GM18868 (cell line): ENCODE measurements at regions not wholly inside any gene's neighbourhood (a gene's known extent, or its start where the extent isn't known, plus 50 kb on each side); places are given as distances from the start of the nearest gene placed in this dataset.
"Not testable (repeated sequence)": the region's sequence is repeated elsewhere in the genome, so short reads cannot be mapped to it uniquely, and the experiment has no call there.

Experiments
- ATAC-seq: cut with Tn5 transposase; IDR thresholded peaks from one replicate; pipeline ENCODE4 v1.9.1; 2021; ENCODE audit warnings: mild to moderate bottlenecking, moderate library complexity; ENCODE audit not compliant: unreplicated experiment

DNA sequence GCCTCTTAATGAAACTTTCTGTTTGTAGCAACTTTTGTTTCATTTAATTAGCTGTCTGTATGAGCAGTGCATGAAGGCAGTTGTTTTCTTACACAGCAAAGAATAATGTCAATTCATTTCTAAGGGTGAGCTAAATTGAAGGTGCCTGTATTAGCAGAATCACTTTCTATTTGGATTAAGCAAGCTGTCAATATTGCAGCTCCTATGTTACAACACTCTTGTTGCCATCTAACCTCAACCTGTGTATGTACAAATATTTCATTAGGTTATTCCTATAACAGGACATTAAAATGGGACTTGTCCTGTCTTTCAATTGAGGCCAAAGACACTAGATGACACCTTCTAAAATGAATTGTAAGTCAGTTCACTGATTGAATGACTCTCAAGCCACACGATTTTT, 647.5 kb downstream of the UTRN start:
- ATAC-seq, result no peak

- no peak for ATAC-seq
Observed at GRCh38 chr6:144935181-144935580, 650.0 kb downstream of the UTRN start.

GRCh38 chr6:144935661-144936060, 650.5 kb downstream of the UTRN start:
- no peak for ATAC-seq

- no peak for ATAC-seq
Observed at GRCh38 chr6:144936764-144937163, 651.6 kb downstream of the UTRN start.

DNA sequence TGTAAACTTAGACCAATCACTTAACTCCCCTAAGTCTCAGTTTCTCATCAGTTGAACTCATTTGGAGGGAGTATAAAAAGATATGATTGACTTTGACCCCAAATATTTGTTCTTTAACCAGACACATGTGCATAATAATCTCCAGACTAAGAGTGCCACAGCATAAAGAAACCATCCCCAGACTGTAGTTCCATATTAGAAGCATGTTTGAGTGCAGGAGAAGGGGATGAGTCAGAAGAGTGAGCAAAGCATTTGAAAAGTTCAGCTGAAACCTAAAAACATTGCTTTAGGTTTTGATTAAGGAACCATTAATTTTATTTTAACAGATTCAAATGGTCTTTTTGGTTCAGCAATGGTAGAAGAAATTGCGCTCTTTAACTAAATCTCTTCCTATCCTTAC, 654.8 kb downstream of the UTRN start:
- no peak for ATAC-seq

- no peak for ATAC-seq
Observed at GRCh38 chr6:144944106-144944505, 659.0 kb downstream of the UTRN start.

GRCh38 chr6:144947398-144947976, 662.4 kb downstream of the UTRN start:
- ATAC-seq, result no peak

- ATAC-seq, result no peak
Observed at GRCh38 chr6:144951730-144952437, 666.7 kb downstream of the UTRN start.

- no peak for ATAC-seq
Observed at GRCh38 chr6:144952456-144953240, 667.5 kb downstream of the UTRN start.

DNA sequence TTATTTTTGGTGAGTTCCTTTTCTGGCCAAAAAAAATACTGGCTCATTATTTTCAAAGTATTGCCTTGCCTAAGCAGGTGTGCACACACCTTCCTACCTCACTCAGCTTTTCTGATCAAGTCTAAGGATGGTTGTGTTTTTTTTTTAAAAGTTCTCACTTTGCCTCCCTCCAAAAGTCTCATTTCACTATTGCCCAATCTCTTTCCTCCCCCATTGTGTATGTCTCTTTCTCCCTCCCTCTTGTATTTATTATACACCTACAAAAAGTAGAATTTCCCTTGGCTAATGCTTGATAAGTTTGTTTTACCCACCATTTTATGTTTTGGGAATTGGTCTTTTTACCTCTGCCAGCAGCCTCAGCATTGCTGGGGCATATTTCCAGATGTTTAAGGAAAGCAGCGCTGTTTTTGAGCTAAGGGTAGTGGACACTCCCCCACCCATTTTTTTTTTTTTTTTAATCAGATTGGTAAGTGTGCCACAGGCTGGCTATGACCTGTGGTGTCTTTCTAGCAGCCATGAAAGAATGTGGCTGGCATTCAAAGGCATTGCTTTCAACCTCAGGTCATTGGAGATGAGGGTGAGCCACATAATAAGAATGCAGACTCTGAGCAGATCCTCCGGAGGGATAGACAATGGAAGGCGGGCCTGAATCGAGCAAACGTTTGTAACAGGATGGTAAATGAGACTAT, 668.6 kb downstream of the UTRN start:
- no peak for ATAC-seq

DNA sequence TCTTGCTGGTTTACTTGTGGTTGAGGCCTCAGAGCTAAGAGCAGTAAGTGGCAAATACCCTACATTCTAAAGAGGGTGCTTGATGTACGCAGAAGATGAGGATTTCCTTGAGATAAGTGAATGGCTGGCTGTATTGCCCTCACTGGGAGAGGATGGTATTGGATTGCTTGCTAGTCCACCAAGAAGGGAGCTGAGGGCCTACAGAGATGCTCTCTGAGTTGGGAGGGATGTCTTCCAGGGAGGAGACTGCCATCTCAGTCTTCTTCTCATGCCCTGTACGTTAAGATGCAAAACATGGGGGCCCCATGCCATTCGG, 669.1 kb downstream of the UTRN start:
- ATAC-seq, result no peak

- no peak for ATAC-seq
Observed at GRCh38 chr6:144955392-144955791, 670.3 kb downstream of the UTRN start.

GRCh38 chr6:144955859-144956258, 670.7 kb downstream of the UTRN start:
- no peak for ATAC-seq

DNA sequence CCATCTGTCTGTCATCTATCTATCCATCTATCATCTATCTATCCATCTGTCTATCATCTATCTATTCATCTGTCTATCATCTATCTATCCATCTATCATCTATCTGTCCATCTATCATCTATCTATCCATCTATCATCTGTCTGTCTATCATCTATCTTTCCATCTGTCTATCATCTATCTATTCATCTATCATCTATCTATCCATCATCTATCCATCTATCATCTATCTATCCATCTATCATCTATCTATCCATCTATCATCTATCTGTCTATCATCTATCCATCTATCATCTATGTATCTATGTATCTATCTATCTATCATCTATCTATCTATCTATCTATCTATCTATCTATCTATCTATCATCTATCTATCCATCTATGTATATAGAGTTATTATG, 671.6 kb downstream of the UTRN start:
- ATAC-seq, result not testable (repeated sequence)

DNA sequence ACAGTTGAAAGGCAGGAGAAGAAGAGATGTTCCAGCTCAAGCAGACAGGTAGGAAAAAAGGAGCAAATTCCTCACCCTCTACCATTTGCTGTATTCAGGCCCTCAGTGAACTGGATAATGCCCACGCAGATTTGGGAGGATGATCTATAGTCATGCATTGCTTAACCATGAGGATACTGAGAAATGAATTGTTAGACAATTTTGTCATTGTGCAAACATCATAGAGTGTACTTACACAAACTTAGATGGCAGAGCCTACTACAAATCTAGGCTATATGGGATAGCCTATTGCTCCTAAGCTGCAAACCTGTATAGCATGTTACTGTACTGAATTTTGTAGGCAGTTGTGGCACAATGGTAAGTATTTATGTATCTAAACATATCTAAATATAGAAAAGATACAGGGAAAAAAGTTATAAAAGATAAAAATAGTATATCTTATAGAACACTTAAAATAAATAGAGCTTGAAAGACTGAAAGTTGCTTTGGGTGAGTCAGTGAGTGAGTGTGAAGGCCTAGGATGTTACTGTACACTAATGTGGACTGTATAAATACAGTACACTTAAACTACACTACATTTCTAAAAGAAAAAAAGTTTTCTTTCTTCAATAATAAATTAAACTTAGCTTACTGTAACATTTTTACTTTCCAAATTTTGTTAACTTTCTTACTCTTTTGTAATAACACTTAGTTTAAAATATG, 672.3 kb downstream of the UTRN start:
- no peak for ATAC-seq

DNA sequence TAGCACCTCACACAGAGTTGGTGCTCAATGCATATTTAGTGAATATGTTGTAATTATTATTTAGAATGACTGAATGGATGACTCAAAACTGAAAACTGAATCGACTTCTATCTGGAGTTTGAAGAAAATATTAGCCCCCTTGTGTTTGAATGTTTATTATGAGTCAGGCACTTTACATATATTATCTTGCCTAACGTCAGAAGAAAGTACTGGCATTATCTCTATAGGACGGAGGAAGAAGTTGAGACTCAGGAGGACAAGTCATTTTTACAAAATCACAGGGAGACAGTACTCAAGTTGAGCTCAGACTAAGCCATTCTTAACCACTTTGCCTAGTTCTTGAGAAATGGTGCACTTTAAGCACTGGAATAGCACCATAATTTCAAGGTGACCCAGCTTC, 684.0 kb downstream of the UTRN start:
- ATAC-seq, result no peak

- ATAC-seq, result no peak
Observed at GRCh38 chr6:144969602-144970272, 684.6 kb downstream of the UTRN start.

DNA sequence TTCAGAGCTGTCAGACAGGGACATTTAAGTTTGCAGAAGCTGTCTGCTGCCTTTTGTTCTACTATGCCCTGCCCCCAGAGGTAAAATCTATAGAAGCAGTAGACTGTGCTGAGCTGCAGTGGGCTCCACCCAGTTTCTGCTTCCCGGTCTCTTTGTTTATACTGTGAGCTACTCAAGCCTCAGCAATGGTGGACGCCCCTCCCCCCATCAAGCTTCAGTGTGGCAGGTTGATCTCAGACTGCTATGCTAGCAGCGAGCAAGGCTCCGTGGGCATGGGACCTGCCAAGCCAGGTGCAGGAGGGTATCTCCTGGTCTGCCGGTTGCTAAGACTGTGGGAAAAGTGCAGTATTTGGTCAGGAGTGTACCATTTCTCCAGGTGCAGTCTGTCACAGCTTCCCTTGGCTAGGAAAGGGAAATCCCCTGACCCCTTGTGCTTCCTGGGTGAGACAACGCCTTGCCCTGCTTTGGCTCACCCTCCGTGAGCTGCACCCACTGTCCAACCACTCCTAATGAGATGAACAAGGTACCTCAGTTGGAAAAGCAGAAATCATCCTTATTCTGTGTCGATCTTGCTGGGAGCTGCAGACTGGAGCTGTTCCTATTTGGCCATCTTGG, 692.2 kb downstream of the UTRN start:
- not testable (repeated sequence) for ATAC-seq

- no peak for ATAC-seq
Observed at GRCh38 chr6:144978208-144978607, 693.1 kb downstream of the UTRN start.

DNA sequence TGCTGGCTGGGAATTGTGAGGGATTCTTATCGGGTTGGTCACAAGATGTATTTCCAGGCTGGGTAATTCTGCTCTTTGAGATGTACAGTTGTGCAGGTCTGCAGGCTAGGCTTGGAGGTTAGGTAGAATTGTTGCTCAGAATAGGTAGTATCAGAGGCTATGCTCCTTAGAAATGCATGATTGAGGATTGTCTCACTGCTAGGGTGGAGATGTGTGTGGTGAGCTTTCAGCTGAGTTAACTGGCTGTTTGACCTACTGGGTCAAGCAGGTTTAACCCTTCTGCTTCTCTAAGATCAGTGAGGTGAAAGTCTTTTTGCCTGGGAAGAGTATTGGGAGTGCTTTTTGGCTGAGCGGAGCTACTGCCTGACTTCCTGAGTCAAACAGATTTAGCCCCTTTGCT, 701.1 kb downstream of the UTRN start:
- no peak for ATAC-seq
